H1 (cell line): ENCODE measurements at regions not wholly inside any gene's neighbourhood (a gene's known extent, or its start where the extent isn't known, plus 50 kb on each side); places are given as distances from the start of the nearest gene placed in this dataset.

Experiments used
- CEBPB ChIP-seq: IDR thresholded peaks from 2 replicates; pipeline ENCODE4 v1.6.1; 2012; ENCODE audit warnings: low read depth, low read length
- TEAD4 ChIP-seq: IDR thresholded peaks from 2 replicates; pipeline ENCODE4 v1.6.1; 2012; ENCODE audit warnings: low read depth, low read length, inconsistent platforms, mixed read lengths

- TF ChIP-seq CEBPB (no peak), TEAD4 (no peak)
Measured at GRCh38 chr16:6726621-6727020, 606.0 kb upstream of the RBFOX1 start (continued).
